Esophagus squamous epithelium (tissue), 4 donors: ENCODE measurements at regions not wholly inside any gene's neighbourhood (a gene's known extent, or its start where the extent isn't known, plus 50 kb on each side); places are given as distances from the start of the nearest gene placed in this dataset.

ENCODE experiments used
- CTCF ChIP-seq, 6 experiments: fragments of 450-650 bp in 4 of 6; fragments of 200-600 bp in 2 of 6; sonication (generic) in 2 of 6; IDR thresholded peaks; one replicate each; pipeline ENCODE4 v1.5.1; 2016 to 2019; ENCODE audit warnings: antibody characterized with exemption in 6 of 6, mild to moderate bottlenecking in 4 of 6, moderate library complexity in 4 of 6
- POLR2A ChIP-seq, 4 donors: fragments of 450-650 bp; IDR thresholded peaks; one replicate each; pipeline ENCODE4 v1.6.1; 2017; ENCODE audit warnings: antibody characterized with exemption in 4 of 4, mild to moderate bottlenecking in 4 of 4, moderate library complexity in 3 of 4

- no peak for TF ChIP-seq CTCF (IDR thresholded peaks at IDR 0.05)
- no peak for TF ChIP-seq POLR2A (IDR thresholded peaks at IDR 0.05)
Observed at GRCh38 chr21:32975811-32976431, 49.8 kb upstream of the OLIG2 start.
